GM13977 (cell line): ENCODE measurements at regions not wholly inside any gene's neighbourhood (a gene's known extent, or its start where the extent isn't known, plus 50 kb on each side); places are given as distances from the start of the nearest gene placed in this dataset.

Experiments used
- DNase-seq: peaks from one replicate; pipeline ENCODE4 v3.0.0; 2012; ENCODE audit warnings: low spot score
- CTCF ChIP-seq: IDR thresholded peaks from 2 replicates; pipeline ENCODE4 v1.5.1; 2012; ENCODE audit warnings: mild to moderate bottlenecking, control low read depth; ENCODE audit not compliant: insufficient read depth; ENCODE audit errors: extremely low read depth, missing control alignments
- in situ Hi-C: fragments of 300-500 bp; cut with MboI; formaldehyde crosslinking; loops from one replicate; pipeline ENCODE4 v1.12.0; 2022; ENCODE audit warnings: low sequenced_read_pairs, low pct_unique_long_range_greater_than_20kb, mixed read lengths, inconsistent platforms; ENCODE audit not compliant: unreplicated experiment

GRCh38 chr1:216788671-216789070, 65.4 kb upstream of the ESRRG start:
- TF ChIP-seq CTCF = no peak
- in situ Hi-C loops = no loop called here
- no peak for DNase-seq

GRCh38 chr1:216785737-216786136, 62.5 kb upstream of the ESRRG start:
- no peak for TF ChIP-seq CTCF
- in situ Hi-C loops = no loop called here
- DNase-seq = no peak

GRCh38 chr1:216785221-216785620, 62.0 kb upstream of the ESRRG start:
- no peak for DNase-seq
- in situ Hi-C loops = no loop called here
- no peak for TF ChIP-seq CTCF

GRCh38 chr1:216779686-216780085, 56.5 kb upstream of the ESRRG start:
- TF ChIP-seq CTCF = no peak
- in situ Hi-C loops = no loop called here
- no peak for DNase-seq

GRCh38 chr1:216778737-216779136, 55.5 kb upstream of the ESRRG start:
- no peak for DNase-seq
- TF ChIP-seq CTCF = no peak
- in situ Hi-C loops = no loop called here

GRCh38 chr1:216777148-216777547, 53.9 kb upstream of the ESRRG start:
- DNase-seq = no peak
- in situ Hi-C loops = no loop called here

More at GRCh38 chr1:216777148-216777547, 53.9 kb upstream of the ESRRG start:
- no peak for TF ChIP-seq CTCF
